Activated T-helper 1 cell treated with anti-CD3 and anti-CD28 coated beads, Interleukin-12 subunit alpha, Interleukin-12 subunit beta, Interleukin-2, Interleukin-4 antibody, amounts not matched to agents 30 ng/mL and 10 ng/mL and 1 ng/mL, durations not matched to agents 14 hours and 24 hours and 36 hours (primary cell): ENCODE measurements at regions not wholly inside any gene's neighbourhood (a gene's known extent, or its start where the extent isn't known, plus 50 kb on each side); places are given as distances from the start of the nearest gene placed in this dataset.

Experiments
- DNase-seq: peaks from one replicate; pipeline ENCODE4 v3.0.0; 2021; ENCODE audit warnings: low spot score
- H3K27ac Mint-ChIP-seq: one replicate; pipeline ENCODE4 v1.8.0; 2021; ENCODE audit warnings: mild to moderate bottlenecking, mixed read lengths
- H3K27me3 Mint-ChIP-seq: one replicate; pipeline ENCODE4 v1.8.0; 2022; ENCODE audit warnings: mild to moderate bottlenecking, moderate library complexity, mixed read lengths; ENCODE audit not compliant: insufficient read depth
- H3K36me3 Mint-ChIP-seq: one replicate; pipeline ENCODE4 v1.8.0; 2021; ENCODE audit warnings: low read depth, mixed read lengths
- H3K4me1 Mint-ChIP-seq: one replicate; pipeline ENCODE4 v1.8.0; 2021; ENCODE audit warnings: low read depth, mixed read lengths
- H3K4me3 Mint-ChIP-seq: one replicate; pipeline ENCODE4 v1.8.0; 2021; ENCODE audit warnings: mild to moderate bottlenecking, moderate library complexity, mixed read lengths
- H3K9me3 Mint-ChIP-seq: one replicate; pipeline ENCODE4 v1.8.0; 2021; ENCODE audit warnings: mixed read lengths
- intact Hi-C: fragments of 100-400 bp; cut with micrococcal nuclease; formaldehyde crosslinking; loops from one replicate; pipeline ENCODE4 v1.15.1; 2024

DNA sequence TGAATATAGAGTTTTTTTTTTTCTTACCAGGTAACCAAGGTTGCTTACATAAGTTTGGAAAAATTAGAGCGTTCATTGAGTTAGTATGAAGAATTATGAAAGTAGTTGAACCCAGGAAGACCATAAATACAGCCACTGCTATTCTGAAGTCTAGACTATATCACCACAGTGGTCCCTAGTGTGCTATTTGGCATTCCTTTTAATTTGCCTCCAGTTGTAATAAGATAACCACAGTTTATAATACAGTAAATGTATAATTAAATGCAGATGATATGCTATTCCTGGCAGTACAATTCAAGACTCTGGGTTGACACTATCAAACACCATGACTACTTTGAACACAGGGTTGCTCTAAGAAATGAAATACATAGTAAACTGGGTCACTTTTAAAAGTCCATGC, 270.5 kb downstream of the BRINP2 start:
- no peak overlapping the region for H3K4me3 Mint-ChIP-seq
- no peaks in the 10 kb centered on the region for H3K27me3 Mint-ChIP-seq
- H3K36me3 Mint-ChIP-seq: no peaks in the 10 kb centered on the region
- no peak for DNase-seq
- no peaks in the 10 kb centered on the region for H3K4me1 Mint-ChIP-seq
- no peak overlapping the region for H3K27ac Mint-ChIP-seq
- intact Hi-C loops: no loop called here
- no peaks in the 10 kb centered on the region for H3K9me3 Mint-ChIP-seq

GRCh38 chr1:177440821-177441220, 270.1 kb downstream of the BRINP2 start:
- no peak overlapping the region for H3K27ac Mint-ChIP-seq
- intact Hi-C loops: no loop called here
- no peaks in the 10 kb centered on the region for H3K9me3 Mint-ChIP-seq
- H3K36me3 Mint-ChIP-seq: no peaks in the 10 kb centered on the region
- no peak overlapping the region for H3K4me3 Mint-ChIP-seq
- no peaks in the 10 kb centered on the region for H3K27me3 Mint-ChIP-seq
- no peaks in the 10 kb centered on the region for H3K4me1 Mint-ChIP-seq
- no peak for DNase-seq

DNA sequence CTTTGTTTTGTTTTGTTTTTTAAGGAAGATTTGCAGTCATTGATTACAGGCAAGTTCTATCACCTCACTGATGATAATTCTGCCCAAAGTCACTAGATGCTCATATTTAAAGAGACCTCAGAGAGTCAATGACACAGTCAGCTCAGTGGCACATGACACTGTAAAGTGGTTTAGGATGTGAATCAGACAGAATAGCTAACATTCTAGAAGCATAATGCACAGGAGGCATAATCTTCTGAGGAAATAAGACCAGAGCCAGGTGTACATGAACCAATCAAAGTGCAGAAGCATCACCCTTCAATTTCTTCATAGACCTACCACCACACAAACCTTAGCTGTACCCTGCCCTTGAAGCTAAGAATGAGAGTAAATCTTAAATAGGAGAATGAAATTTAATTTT, 268.5 kb downstream of the BRINP2 start:
- no peaks in the 10 kb centered on the region for H3K9me3 Mint-ChIP-seq
- no peak for DNase-seq
- no peaks in the 10 kb centered on the region for H3K4me1 Mint-ChIP-seq
- H3K27ac Mint-ChIP-seq: no peak overlapping the region
- H3K27me3 Mint-ChIP-seq: no peaks in the 10 kb centered on the region
- no peaks in the 10 kb centered on the region for H3K36me3 Mint-ChIP-seq
- no peak overlapping the region for H3K4me3 Mint-ChIP-seq
- intact Hi-C loops: no loop called here

GRCh38 chr1:177435364-177435763, 264.6 kb downstream of the BRINP2 start:
- H3K4me3 Mint-ChIP-seq: no peak overlapping the region
- H3K27me3 Mint-ChIP-seq: peaks cover 2% of the 10 kb centered on the region
- no peak overlapping the region for H3K27ac Mint-ChIP-seq
- H3K9me3 Mint-ChIP-seq: no peaks in the 10 kb centered on the region
- intact Hi-C loops: no loop called here
- H3K36me3 Mint-ChIP-seq: no peaks in the 10 kb centered on the region
- no peaks in the 10 kb centered on the region for H3K4me1 Mint-ChIP-seq
- no peak for DNase-seq

- Mint-ChIP-seq H3K4me3 (no peak overlapping the region), H3K9me3 (no peaks in the 10 kb centered on the region), H3K36me3 (no peaks in the 10 kb centered on the region), H3K4me1 (no peaks in the 10 kb centered on the region), H3K27me3 (peaks cover 2% of the 10 kb centered on the region), H3K27ac (no peak overlapping the region)
- intact Hi-C loops: no loop called here
- DNase-seq: no peak
These were observed 262.1 kb downstream of the BRINP2 start for GRCh38 chr1:177432897-177433296.

DNA sequence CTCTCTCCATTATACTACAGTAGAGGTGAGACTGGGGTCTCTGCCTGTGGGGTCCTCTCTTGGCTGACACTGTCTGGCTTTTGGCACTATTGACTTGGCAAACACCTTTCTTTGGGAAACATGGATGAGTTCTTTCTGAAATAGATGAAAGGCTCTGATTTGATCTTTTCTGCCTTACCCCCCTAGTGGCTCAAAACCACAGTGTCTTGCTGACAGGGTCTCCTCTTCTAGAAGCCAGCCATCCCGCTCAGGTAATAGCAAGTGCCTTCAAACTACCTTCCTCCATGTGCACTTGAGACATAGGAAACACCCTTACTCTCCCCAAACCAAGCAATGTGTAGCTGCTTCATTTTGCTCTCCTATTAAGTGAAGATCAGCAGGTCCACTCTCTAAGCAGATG, 260.4 kb downstream of the BRINP2 start:
- H3K4me3 Mint-ChIP-seq: no peak overlapping the region
- peaks cover 2% of the 10 kb centered on the region for H3K27me3 Mint-ChIP-seq
- no peaks in the 10 kb centered on the region for H3K9me3 Mint-ChIP-seq
- intact Hi-C loops: no loop called here
- H3K27ac Mint-ChIP-seq: no peak overlapping the region
- no peaks in the 10 kb centered on the region for H3K4me1 Mint-ChIP-seq
- no peaks in the 10 kb centered on the region for H3K36me3 Mint-ChIP-seq
- no peak for DNase-seq

DNA sequence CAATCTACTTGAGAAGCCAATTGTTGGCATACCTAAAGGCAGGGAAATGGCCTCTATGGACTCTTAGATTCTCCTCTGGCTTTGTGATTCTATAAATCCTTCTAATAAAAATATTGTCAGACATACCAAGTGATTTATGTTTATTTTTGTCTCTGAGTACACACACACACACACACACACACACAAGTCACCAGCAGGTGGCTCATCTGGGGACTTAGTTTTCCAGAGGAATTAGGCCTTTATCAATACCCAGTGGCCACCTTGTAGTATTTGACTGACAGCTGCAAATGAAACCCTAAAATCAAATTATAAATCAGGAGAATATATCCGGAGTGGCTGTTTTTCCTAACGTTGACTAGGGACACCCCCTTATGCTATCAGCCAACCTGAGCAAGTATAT, 258.5 kb downstream of the BRINP2 start:
- Mint-ChIP-seq H3K27me3 (peaks cover 2% of the 10 kb centered on the region), H3K36me3 (no peaks in the 10 kb centered on the region), H3K4me1 (no peaks in the 10 kb centered on the region), H3K4me3 (no peak overlapping the region), H3K9me3 (no peaks in the 10 kb centered on the region), H3K27ac (no peak overlapping the region)
- intact Hi-C loops: no loop called here
- no peak for DNase-seq

GRCh38 chr1:177427811-177428210, 257.1 kb downstream of the BRINP2 start:
- Mint-ChIP-seq H3K36me3 (no peaks in the 10 kb centered on the region), H3K4me1 (no peaks in the 10 kb centered on the region), H3K9me3 (no peaks in the 10 kb centered on the region), H3K27ac (no peak overlapping the region), H3K4me3 (no peak overlapping the region), H3K27me3 (peaks cover 2% of the 10 kb centered on the region)
- no peak for DNase-seq
- intact Hi-C loops: no loop called here

DNA sequence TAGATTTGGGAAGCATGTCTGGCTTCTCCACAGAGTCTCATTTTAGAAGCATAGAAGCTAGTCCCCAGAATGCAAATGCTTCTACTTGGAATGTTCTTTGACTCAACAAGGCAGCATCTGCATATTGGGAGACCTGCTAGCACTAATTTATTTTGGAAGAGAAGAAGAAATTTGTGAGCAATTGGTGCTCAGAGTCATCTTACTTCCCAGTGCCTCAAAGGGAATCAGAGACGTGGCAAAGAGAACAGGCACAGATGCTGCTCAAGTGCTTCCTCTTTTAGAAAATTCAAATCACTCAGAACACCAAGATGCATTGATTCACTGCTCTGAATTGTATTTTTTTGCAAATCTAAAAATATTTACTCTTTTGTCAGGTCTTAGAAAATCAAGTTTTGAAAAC, 255.7 kb downstream of the BRINP2 start:
- Mint-ChIP-seq H3K27me3 (peaks cover 2% of the 10 kb centered on the region), H3K4me3 (no peak overlapping the region), H3K27ac (no peak overlapping the region), H3K4me1 (no peaks in the 10 kb centered on the region), H3K9me3 (no peaks in the 10 kb centered on the region), H3K36me3 (no peaks in the 10 kb centered on the region)
- DNase-seq: no peak
- intact Hi-C loops: no loop called here

DNA sequence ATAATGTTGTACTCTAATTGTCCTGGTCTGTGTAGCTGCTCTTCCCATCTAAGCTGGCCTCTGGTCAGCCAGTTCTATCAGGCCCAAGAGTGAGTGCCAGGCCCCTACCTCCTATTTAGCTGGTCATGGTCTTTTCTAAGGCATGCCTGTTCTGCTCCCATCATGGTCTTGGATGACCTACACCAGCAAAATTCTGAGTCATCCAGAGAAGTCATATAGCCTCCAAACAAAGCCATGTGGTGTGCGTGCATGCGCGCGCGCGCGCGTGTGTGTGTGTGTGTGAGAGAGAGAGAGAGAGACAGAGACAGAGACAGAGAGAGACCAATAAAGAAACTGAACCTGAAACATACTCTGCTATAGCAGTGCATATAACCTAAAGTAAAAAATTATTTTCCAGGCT, 254.4 kb downstream of the BRINP2 start:
- no peak for DNase-seq
- Mint-ChIP-seq H3K4me1 (no peaks in the 10 kb centered on the region), H3K36me3 (no peaks in the 10 kb centered on the region), H3K27me3 (no peaks in the 10 kb centered on the region), H3K9me3 (no peaks in the 10 kb centered on the region), H3K27ac (no peak overlapping the region), H3K4me3 (no peak overlapping the region)
- intact Hi-C loops: no loop called here

DNA sequence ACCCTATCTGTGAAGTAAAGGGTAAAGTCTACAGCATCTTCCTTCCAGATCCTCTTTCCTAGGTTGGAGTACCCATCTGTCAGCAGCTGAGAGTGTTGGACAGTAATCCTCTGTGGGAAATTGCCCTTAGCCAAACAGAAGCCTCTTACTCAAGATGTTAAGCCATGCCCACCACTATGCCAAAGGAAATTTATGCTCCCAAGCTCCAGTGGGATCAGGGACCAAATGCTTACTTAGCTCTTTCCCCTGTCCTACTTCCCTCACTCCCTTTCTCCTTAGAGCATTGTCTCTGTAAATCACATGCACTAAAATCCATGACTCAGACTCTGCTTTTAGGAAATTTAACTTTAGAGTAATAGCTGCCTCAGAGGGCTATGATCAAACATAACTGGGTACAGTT, 254.0 kb downstream of the BRINP2 start:
- Mint-ChIP-seq H3K4me1 (no peaks in the 10 kb centered on the region), H3K27ac (no peak overlapping the region), H3K36me3 (no peaks in the 10 kb centered on the region), H3K27me3 (no peaks in the 10 kb centered on the region), H3K4me3 (no peak overlapping the region), H3K9me3 (no peaks in the 10 kb centered on the region)
- DNase-seq: no peak
- intact Hi-C loops: no loop called here

- Mint-ChIP-seq H3K4me1 (no peaks in the 10 kb centered on the region), H3K36me3 (no peaks in the 10 kb centered on the region), H3K27me3 (no peaks in the 10 kb centered on the region), H3K9me3 (no peaks in the 10 kb centered on the region), H3K4me3 (no peak overlapping the region), H3K27ac (no peak overlapping the region)
- DNase-seq: no peak
- intact Hi-C loops: no loop called here
These were observed 252.3 kb downstream of the BRINP2 start for GRCh38 chr1:177423090-177423489.

GRCh38 chr1:177413982-177414596, 243.3 kb downstream of the BRINP2 start:
- DNase-seq: no peak
- H3K27me3 Mint-ChIP-seq: no peaks in the 10 kb centered on the region
- H3K9me3 Mint-ChIP-seq: no peaks in the 10 kb centered on the region
- no peaks in the 10 kb centered on the region for H3K36me3 Mint-ChIP-seq
- H3K4me1 Mint-ChIP-seq: no peaks in the 10 kb centered on the region
- no peak overlapping the region for H3K4me3 Mint-ChIP-seq
- no peak overlapping the region for H3K27ac Mint-ChIP-seq
- intact Hi-C loops: no loop called here

- Mint-ChIP-seq H3K36me3 (no peaks in the 10 kb centered on the region), H3K27ac (no peak overlapping the region), H3K9me3 (peaks cover 14% of the 10 kb centered on the region), H3K27me3 (no peaks in the 10 kb centered on the region), H3K4me3 (no peak overlapping the region), H3K4me1 (no peaks in the 10 kb centered on the region)
- intact Hi-C loops: no loop called here
- no peak for DNase-seq
These were observed 240.6 kb downstream of the BRINP2 start for GRCh38 chr1:177411381-177411780.
